ENCODE measurements at regions not wholly inside any gene's neighbourhood (a gene's known extent, or its start where the extent isn't known, plus 50 kb on each side); places are given as distances from the start of the nearest gene placed in this dataset.

- TF ChIP-seq NRF1 (IDR thresholded peaks at IDR 0.05; ENCODE audit: low read depth, low read length) (no peak), CHD2 (IDR thresholded peaks at IDR 0.05; ENCODE audit: low read length) (no peak), GTF2F1 (IDR thresholded peaks at IDR 0.05; ENCODE audit: borderline replicate concordance, low read depth, low read length) (no peak), KDM4A (IDR thresholded peaks at IDR 0.05; ENCODE audit: low read depth, low read length, severe bottlenecking) (no peak), TCF12 (IDR thresholded peaks at IDR 0.05; ENCODE audit: low read depth, low read length) (no peak)
These were observed 173.2 kb upstream of the EYA4 start (continued) for GRCh38 chr6:133067960-133068359.

Data from H1 (cell line).